ENCODE measurements at regions not wholly inside any gene's neighbourhood (a gene's known extent, or its start where the extent isn't known, plus 50 kb on each side); places are given as distances from the start of the nearest gene placed in this dataset.
A peak's percentile ranks its signal among the peaks of the same experiment; 100 is the strongest.

DNA sequence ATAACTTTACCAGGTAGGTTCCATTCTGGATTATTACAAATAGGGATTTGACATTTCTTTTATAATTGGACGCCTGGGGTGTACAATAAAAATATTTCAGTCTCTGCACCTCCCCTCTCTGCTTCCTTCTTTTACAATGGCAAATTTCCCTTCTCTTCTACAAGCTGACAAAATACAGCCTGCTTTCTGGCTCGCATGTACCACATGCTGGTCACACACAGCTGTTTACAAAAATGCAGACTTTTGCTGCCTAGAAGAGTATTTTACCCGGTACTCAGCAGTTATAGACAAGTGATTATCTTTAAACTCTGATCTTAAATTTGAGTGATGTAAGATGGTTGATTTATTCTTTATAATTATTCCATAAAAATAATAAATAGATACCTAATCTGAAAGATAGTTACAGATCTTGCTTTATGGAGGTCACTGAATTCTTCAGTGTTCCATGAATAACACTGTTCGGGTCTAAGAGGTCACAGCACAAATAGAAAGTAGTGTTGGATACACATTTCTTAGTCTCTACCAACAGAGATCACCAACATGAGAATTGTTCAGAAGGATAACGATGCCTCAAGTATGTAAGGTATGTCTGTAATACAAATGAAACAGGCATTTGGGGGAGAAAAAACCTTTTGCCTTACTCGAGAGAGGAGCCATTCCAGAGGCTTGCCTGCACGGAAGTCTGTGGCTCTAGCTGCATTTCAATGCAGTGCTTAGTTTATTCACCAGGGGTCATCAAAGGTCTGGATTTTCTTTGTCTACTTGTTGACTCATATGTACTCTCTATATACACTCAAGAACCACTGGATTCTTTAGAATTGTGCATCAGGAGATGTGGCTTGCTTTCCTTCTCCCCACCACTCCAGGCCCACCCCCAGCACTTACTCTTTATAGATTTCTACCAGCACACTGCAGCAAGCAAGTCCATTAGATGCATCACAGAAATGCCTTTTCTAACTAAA lies 206.6 kb upstream of the RFX3 start:
- DNase-seq (ENCODE audit: low read depth): peak; percentile 68

DNA sequence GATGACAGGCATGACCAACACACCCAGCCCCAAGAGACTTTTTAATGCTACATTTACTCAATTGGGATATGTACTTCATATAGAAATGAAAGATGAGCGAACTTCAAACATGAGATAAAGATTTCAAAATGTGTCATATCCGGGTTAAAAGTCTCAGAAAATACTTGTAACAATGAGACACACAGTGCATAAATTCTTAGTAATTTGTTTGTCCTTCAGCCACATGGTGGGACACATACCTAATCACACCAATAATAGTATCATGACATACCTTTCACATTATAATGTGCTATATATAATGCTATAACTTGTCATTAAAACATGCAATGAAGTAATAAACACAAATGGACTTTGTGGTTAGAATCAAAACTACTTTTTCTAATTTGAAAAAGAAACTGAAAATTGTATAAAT lies 204.7 kb upstream of the RFX3 start:
- no peak for DNase-seq (ENCODE audit: low read depth)

DNA sequence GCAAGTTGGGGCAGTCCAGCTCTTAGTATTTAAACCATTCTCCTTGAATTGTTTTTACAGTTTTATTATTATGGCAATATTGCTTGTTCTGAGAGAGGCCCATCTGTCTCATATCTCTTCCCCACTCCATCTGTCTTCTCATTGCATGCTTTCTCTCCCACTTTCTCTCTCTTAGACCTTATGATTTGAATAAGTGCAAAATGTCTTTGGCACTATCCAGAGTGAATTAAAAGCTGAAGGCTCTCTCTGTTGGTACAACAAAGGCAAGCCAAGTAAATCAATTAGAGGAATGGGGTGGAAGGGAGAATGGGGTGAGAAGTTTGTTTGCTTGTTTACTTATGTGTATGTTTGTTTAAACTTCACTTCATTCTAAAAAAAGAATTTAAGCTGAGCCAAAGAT lies 195.3 kb upstream of the RFX3 start:
- DNase-seq (ENCODE audit: low read depth): no peak

DNA sequence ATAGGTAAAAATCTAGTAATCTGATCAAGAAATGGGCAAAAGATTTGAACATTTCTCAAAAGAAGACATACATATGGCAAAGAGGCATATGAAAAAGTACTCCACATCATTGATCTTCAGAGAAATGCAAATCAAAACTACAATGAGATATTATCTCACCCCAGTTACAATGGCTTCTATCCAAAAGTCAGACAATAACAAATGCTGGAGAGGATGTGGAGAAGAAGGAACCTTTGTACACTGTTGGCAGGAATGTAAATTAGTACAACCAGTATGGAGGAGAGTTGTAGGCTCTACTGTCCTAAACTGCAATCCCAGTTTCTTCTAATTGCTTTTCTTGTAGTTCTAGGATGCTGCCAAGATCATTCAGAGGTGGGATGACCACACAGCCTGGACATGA lies 193.5 kb upstream of the RFX3 start:
- DNase-seq (ENCODE audit: low read depth): no peak

DNA sequence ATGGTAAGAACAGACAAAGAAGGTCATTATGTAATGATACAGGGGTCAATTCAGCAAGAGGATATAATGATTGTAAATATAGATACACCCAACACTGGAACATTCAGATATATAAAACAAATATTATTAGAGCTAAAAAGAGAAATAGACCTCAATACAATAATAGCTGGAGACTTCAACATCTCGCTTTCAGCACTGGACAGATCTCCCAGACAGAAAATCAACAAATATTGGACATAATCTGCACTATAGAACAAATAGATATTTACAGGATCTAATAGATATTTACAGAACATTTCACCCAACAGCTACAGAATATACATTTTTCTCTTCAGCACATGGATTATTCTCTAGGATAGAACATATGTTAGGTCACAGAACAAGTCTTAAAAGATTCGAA lies 190.6 kb upstream of the RFX3 start:
- no peak for DNase-seq (ENCODE audit: low read depth)

DNA sequence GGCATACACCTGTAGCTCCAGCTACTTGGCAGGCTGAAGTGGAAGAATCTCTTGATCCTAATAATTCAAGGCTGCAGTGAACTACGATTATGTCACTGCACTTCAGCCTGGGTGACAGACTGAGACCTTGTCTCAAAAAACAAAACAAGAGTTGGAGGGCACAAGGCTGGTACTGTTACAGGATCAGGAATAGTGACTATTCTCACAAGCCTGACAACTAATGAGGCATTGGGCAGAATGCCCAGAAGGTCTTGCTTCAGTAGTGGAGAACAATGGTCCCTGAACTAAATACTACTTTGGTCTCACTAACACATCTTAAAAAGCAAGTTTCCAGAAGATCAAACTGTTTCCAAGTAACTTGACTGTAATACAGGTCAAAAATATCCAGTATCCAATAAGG lies 182.9 kb upstream of the RFX3 start:
- no peak for DNase-seq (ENCODE audit: low read depth)

DNA sequence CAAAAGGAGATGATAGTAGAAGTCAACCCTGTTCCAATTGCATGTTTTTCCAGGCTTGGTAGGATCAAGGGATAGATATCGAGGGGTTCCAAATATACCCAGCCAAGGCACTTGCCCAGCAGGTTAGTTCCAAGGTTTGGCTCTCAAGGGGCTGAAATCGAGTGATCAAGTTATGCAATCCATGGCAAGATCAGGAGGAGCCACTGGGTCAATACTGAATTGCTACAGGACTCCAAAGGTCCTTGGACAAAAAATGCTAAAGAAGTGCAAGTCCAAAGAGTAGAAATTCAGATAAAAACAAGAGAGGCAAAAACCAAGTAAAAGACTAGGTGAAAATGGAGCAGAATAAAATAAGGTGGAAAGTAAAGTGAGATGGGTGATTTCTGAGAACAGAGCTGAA lies 179.1 kb upstream of the RFX3 start:
- no peak for DNase-seq (ENCODE audit: low read depth)

DNA sequence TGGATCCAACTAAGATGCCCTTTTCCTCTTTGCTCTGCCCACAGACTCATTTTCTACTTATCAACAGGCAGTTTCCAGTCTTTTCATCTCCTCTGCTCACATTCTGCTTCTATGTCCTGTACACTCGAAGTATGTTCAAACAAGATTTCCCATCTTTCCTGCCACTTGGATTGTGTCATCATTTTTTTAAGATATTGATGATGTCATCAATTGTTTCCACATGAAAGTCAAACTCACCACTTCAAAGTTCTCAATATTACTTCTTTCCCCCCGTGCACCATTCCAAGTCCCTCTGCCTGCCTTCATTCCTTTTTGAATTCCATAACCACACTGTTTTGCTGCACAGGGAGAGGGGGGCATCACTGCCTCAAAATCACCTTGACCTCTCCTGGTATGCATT lies 175.0 kb upstream of the RFX3 start:
- no peak for DNase-seq (ENCODE audit: low read depth)

DNA sequence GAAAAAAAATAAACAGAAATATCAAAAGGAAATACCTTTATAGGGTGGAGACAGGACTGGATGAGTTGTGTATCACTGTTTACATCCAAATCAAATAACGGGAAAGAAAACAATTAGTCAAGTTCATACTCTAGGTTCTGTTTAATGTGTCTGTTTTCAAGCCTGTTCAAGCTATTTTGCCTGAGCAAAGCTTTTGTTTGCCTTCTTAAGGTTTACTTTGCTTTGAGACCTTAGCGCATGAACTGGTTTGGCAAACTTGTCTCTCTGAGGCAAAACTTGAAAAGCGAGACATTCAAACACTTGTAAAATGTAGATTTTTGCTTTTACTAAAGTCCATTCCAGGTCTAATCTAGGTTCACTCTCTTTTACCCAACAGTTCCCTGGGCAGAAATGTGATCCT lies 174.1 kb upstream of the RFX3 start:
- DNase-seq (ENCODE audit: low read depth): no peak

DNA sequence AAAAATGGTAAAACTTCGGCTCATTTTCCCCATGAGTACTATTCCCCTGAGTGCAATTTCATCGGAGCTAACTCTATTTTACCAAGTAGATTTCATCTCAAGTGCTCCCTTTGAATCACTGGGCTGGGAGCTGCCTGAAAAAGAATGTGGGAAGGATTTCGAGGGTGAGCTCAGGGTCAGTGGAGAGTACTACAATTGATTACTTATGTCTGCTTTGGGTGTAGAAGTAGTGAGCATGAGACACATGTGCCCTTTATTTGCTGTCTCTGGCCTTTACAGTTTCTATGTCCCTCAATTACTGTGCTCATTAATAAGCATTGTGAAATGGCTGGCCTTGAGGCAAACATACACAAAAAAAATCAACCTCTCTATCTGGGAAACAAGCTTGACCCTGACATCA lies 172.7 kb upstream of the RFX3 start:
- DNase-seq (ENCODE audit: low read depth): no peak

DNA sequence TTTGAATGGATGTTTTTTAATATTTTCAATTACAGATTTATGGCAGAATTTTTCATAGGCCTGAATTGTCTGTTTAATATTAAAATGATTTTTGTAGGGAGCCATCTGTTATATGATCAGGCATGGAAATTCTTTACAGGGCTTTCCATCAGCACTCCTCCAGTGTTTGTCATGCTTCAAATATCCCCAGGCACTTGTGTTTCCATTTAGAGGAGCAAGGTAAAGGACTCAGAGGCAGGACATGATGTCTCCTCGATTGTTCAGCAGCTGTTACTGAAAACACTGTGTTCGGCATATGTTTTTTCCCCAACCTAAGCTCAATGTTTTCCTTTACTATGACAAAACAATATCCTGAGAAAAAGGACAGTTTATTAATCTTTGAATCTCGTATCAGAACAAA lies 172.3 kb upstream of the RFX3 start:
- DNase-seq (ENCODE audit: low read depth): no peak

DNA sequence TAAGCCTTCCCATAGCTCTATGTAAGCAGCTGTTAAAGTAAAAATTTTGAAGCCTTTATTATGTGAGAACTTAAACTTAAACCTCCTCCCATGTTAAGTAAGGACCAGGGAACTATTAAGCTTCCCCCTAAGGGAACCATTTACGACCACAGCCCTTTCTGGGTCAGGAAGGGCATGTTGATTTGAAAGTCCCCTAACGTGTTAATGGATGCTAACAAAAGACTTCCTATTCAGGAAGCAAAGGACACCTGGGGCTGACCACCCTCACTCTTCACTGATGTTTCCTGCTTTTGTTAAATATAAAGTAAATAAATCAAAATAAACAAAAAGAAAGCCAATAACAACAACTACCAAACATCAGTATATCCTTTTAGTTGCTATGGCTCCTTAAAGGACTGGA lies 170.6 kb upstream of the RFX3 start:
- DNase-seq (ENCODE audit: low read depth): no peak

DNA sequence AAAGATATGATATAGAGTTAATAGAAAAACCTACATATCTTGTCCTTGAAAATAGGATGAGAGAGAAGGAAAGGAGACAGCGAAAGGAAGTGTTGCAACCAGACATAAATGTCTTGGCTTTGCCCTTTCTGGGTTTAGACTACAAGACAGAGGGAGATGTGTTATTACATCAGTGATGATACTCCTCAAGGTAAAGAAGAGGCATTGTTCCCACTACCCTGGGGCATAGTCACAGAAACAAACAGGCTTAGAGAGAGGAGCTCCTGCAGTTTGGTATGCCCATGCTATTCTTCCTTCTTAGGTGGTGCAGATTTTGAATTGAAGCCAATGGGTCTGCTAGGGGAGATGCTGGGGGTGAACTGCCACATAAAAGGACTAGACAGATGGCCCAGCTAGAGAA lies 166.8 kb upstream of the RFX3 start:
- DNase-seq (ENCODE audit: low read depth): no peak

DNA sequence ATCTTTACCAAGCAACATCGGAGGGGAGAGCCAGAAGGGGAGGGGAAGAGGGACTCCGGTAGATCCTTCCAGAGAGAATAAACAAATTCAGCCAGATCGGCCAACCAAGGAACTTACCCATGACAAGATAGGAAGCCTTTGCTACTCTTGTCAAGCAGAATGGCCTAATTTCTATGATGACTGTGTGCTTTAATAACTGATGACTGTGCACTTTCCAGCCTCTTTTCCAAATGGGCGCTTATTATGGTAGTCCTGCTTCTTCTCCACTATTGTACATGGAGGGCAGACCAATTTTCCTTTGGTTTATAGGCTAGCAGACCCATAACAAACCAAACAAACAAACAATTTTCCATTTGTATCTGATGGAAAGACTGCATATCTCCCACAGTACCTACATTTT lies 163.8 kb upstream of the RFX3 start:
- no peak for DNase-seq (ENCODE audit: low read depth)

DNA sequence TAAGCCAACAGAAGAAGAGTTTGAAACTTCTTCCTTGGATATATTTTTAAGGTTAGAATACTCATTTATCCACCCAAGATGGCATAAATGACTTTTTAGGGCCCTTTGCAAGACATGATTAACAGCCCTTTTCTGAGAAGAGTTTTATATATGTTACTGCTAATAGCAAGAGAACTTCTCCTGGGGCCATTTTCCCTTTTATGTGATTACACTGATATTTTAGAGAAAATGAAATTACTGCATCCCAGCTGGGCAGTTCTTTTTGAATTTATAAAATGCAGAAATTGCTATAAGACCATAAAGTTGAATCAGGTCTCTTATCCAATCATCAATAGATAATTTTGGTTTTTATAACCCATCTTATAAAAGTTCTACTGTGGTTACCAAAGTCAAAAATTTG lies 161.3 kb upstream of the RFX3 start:
- no peak for DNase-seq (ENCODE audit: low read depth)

DNA sequence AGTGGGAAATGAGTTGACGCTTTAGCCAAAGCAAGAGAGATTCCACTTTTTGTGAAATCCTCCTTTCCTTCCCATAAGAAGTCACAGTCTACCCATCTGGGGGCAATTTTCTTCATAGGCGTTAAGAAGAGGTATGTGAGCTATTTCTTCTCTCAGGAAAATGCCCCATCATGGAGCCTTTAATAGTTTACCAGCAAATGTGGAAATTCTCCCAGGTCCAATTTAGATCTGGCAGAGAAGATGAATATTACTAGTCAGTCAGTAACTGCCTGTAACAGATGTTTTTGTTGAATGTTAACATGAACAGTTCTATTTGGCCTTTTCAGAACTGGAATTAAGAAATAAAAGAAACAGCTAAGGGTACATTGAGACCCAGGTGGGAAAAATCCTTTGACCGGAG lies 156.4 kb upstream of the RFX3 start:
- peak; percentile 2 for DNase-seq (ENCODE audit: low read depth)

DNA sequence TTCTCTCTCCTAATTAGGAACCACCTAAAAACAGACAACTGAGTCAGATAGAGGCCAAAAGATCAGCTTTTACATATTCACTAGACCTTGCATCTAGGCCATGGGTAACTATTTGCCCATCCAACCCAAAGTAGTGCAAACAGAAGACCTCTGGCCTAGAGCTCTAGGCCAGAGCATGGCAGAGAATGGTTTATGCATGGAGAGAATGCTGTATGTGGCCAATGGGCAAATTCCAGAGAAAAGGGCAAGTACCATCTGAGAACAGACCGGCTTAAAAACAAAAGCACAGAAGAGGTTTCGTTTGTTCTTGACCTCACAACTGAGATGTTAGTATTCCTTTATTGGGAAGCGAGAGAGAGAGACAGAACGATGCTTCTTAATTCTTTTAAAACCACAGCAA lies 151.7 kb upstream of the RFX3 start:
- no peak for DNase-seq (ENCODE audit: low read depth)

DNA sequence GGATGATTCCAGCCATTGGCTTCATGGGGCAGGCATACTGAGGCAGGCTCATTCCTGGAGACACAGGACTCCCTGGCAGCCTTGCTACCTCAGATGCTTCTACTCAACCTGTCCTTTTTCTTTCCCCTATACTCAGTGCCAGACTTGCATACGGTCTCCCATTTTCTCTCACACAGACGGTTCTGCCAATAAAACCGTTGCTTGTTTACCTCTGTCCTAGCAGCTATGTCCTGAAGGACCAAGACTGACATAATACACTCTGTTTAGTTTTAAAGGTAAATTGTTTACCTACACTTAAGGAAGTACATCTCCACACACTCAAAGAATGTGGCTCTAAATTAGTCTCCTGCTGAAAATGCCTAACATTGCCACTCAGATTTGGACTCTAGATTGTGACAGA lies 151.0 kb upstream of the RFX3 start:
- no peak for DNase-seq (ENCODE audit: low read depth)

DNA sequence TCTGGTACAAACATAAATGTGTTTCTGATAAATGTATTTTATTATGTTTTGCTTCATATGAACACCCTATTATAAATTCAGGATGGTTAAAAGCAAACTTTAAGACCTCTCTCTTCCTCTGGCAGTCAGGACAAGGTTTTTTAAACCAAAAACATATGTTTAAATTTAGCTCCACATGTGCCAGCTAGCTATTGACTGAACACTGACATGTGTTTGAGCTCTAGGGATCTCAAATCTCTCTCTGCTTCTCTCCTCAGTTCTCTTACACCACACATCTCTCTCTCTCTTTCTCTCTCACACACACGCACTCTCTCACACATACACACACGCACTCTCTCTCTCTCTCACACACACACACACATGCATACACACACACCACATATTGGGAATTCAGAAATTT lies 150.1 kb upstream of the RFX3 start:
- DNase-seq (ENCODE audit: low read depth): no peak

DNA sequence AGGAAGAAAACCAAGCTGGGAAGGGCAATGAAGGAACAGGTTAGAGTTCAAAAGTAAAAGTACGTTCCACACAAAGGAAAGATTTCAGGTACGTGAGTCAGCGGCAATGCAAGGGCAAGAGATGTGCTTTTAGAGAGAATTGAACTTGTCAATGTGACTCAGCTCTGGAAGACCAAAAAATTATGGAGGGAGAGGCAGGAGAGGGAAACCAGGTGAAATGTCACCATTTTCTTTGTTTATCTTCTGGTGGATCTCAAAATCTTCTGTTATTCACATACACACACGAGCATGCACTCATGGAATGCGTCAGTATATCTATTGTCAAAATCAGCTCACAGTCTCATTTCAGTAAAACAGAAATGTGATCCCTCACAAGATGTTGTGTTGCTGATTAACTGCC lies 148.8 kb upstream of the RFX3 start:
- no peak for DNase-seq (ENCODE audit: low read depth)

DNA sequence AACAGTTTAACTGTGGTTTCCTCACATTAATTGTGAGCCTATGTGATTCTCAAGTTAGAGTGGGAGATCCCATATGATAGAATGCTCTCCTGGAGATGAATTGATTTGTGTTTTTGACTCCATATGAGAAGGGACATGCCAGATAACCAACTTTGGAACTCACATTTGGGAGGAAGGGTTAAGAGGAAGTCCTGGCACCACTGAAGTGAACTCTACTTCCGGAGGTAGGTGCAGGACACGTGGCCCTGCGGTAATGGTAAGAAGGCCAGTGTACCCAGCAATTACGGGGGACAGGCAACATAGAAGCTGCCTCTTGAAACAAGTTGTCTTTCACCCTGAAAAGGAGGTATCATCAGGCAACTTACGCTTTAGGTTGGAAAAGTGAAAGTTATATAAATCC lies 146.6 kb upstream of the RFX3 start:
- DNase-seq (ENCODE audit: low read depth): no peak

DNA sequence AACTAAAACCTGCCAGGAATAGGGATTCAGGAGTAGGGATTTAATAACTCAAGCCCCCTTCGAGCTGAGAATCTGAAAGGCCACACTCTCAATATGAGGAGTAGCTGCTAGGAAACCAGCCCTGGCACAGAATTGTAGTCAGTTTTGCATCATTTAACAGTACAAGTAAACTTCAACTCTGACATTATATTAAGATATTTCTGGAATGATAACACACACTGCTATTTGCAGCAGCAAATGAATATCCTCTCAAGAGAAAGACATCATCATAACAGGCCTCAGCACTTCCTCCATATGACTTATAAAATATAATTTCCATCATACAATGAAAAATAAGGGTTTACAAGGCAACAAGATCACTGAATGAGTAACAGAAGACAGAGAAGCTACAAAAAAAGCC lies 138.2 kb upstream of the RFX3 start:
- DNase-seq (ENCODE audit: low read depth): peak; percentile 10

DNA sequence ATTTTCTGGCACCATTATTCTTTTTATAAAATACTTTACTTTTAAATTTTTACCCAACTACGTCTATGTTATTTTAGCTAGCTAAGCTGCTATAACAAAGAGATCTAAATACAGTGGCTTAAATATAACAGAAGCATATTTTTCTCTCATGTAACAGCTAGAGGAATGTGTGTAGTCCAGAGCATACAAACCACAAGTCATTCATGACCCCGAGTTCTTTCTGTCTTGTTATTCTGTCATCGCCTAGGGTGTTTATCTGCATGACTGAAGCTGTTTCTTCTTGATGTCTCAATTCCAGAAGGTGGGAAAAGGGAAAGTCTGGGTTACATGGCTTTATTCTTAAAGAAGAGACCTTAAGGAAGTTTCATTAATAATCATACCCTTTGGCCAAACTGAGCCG lies 136.9 kb upstream of the RFX3 start:
- DNase-seq (ENCODE audit: low read depth): no peak

DNA sequence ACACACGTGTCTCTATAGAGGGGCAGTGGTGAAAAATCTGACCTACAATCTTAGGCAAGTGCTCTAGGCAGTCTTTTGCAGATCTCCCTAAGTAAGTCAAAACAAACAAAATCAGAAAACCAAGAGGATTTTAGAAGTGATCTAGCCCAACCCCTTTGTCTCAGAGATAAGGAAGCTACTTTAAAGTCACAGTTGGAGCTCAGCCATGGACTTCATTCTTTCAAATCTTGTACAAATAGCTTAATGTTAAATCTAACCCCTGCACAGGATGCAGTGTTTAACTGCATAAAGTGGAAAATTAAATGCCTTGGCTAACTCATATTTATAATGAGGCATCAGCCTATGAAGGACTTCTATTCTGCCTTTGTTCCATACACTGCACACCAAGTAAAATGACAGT lies 135.1 kb upstream of the RFX3 start:
- DNase-seq (ENCODE audit: low read depth): no peak
